Ovary (tissue), 7 donors: ENCODE measurements at regions not wholly inside any gene's neighbourhood (a gene's known extent, or its start where the extent isn't known, plus 50 kb on each side); places are given as distances from the start of the nearest gene placed in this dataset.
A peak's percentile ranks its signal among the peaks of the same experiment; 100 is the strongest.

ENCODE experiments used
- DNase-seq, 5 donors: peaks; one replicate each; pipeline ENCODE4 v3.0.0-alpha.2; 2019 to 2020
- H3K27ac ChIP-seq, 2 donors: fragments of 200-600 bp; one replicate each; pipeline versions ENCODE4 v1.5.1 to v1.8.0; 2019 to 2022
- H3K27me3 ChIP-seq: fragments of 200-600 bp; one replicate; pipeline ENCODE4 v1.8.0; 2022
- H3K36me3 ChIP-seq: fragments of 200-600 bp; sonication (generic); one replicate; pipeline ENCODE4 v1.5.1; 2019
- H3K4me1 ChIP-seq: one replicate; pipeline ENCODE4 v1.8.1; 2013; ENCODE audit warnings: mild to moderate bottlenecking, moderate library complexity; ENCODE audit not compliant: insufficient read depth
- H3K4me3 ChIP-seq: fragments of 200-600 bp; sonication (generic); one replicate; pipeline ENCODE4 v1.5.1; 2017
- H3K9me3 ChIP-seq, 2 donors: fragments of 200-600 bp in 1 of 2; sonication (generic) in 1 of 2; one replicate each; pipeline versions ENCODE4 v1.5.1 to v1.8.1; 2013 to 2019; ENCODE audit warnings: mild to moderate bottlenecking in 1 of 2, moderate library complexity in 1 of 2
- EP300 ChIP-seq: sonication (generic); formaldehyde crosslinking; IDR thresholded peaks from one replicate; pipeline ENCODE4 v1.6.1; 2017; ENCODE audit warnings: antibody characterized with exemption
- POLR2A ChIP-seq: fragments of 450-650 bp; IDR thresholded peaks from one replicate; pipeline ENCODE4 v1.6.1; 2017; ENCODE audit warnings: antibody characterized with exemption, mild to moderate bottlenecking, moderate library complexity
- WGBS, 3 donors: extraction: QIAGEN DNeasy Blood & Tissue Kit in 1 of 3; methylation state at CpG; one replicate each; pipeline versions ENCODE4 v1.1.5 to v1.1.7; 2013 to 2017; 5-methylcytosine and 5-hydroxymethylcytosine counted together
- intact Hi-C, 4 donors: fragments of 100-400 bp; cut with DNase I; formaldehyde crosslinking; loops; one replicate each; pipeline versions ENCODE4 v1.11.0 to v1.15.1; 2022 to 2023
- TF ChIP-seq, protein P1 (sequence below), 3 donors: fragments of 450-650 bp in 2 of 3; fragments of 200-600 bp in 1 of 3; IDR thresholded peaks; one replicate each; pipeline versions ENCODE4 v1.5.1 to v1.8.0; 2016 to 2022; ENCODE audit warnings: antibody characterized with exemption in 3 of 3, mild to moderate bottlenecking in 1 of 3
- donor health status: DM: no; HTN: no; CAD: no; lungs with moderate emphysema.
- donor health status: DM: no; HTN: no; CAD: no.
- donor health status: Bipolar disorder and iron deficiency.
- donor health status: DM: no; HTN: no; CAD: no.
- donor health status: DM: yes; HTN: yes; CAD: no.

DNA sequence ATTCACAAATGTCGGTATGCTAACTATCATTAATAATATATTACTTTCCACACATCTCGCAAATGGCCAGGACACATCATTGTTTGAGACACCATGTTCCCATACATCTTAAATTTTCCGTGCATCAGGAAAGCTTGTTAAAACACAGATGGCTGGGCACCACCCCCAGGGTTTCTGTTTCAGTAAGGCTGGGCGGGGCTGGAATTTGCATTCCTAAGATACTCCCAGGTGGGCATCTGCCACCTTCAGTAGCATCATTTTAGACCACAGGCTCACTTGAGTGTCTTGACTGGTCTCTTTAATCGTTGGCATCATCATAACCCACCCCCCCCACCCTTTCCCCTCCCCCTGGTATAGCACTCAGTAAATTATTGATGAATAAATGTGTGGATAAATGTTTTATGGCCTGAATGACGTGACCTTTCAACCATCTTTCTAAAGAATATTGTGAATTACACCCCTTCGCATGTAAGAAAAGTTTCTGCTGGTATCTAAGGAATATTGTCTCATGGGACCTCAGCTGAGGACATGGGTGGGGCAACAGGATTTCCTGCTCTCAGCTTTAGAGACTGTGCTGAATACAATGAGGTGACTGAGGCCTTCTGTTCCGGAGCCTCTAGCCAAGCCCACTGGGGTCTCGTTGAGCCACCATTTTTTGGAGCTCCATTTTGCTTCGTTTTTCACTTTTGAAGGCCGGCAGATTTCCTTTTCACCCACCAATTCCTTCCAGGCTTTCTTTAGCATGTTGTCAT lies 124.1 kb upstream of the NEDD9 start:
- no peaks in the 10 kb centered on the region for H3K27me3 ChIP-seq
- no peak overlapping the region for H3K4me3 ChIP-seq
- no peak for DNase-seq
- H3K4me1 ChIP-seq: peaks cover 4% of the 10 kb centered on the region
- intact Hi-C loops: no loop called here
- H3K36me3 ChIP-seq: no peaks in the 10 kb centered on the region
- no peak overlapping the region for H3K27ac ChIP-seq
- no peaks in the 10 kb centered on the region for H3K9me3 ChIP-seq
- TF ChIP-seq, protein P1, sequence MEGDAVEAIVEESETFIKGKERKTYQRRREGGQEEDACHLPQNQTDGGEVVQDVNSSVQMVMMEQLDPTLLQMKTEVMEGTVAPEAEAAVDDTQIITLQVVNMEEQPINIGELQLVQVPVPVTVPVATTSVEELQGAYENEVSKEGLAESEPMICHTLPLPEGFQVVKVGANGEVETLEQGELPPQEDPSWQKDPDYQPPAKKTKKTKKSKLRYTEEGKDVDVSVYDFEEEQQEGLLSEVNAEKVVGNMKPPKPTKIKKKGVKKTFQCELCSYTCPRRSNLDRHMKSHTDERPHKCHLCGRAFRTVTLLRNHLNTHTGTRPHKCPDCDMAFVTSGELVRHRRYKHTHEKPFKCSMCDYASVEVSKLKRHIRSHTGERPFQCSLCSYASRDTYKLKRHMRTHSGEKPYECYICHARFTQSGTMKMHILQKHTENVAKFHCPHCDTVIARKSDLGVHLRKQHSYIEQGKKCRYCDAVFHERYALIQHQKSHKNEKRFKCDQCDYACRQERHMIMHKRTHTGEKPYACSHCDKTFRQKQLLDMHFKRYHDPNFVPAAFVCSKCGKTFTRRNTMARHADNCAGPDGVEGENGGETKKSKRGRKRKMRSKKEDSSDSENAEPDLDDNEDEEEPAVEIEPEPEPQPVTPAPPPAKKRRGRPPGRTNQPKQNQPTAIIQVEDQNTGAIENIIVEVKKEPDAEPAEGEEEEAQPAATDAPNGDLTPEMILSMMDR (IDR thresholded peaks at IDR 0.05): no peak
- no peak for TF ChIP-seq POLR2A
- no peak for TF ChIP-seq EP300
- 86 to 90% (median 87%) methylated on average over 11 of the region's 11 CpGs for WGBS, 3 donors

DNA sequence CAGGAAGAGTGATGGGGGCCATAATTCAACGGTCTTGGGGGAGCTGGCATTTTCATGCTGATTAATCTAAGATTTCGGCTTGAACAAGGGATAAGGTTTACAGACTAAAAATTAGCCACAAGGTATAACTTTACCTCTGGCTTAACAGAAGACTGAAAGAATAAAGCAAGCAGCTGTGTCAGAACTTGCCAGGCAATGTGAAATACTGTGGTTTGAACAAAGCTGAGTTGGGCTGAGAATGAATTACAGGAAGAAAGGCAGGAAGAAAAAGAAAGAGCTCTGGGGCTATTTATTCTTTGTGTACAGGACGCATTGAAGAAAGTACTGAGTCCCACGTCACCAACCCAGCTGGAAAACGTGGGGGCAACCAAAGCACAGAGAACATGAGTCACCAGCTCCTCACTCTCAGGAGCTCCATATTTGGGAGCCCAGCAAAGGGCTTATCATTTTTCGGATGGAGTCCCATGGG lies 121.5 kb upstream of the NEDD9 start:
- Histone ChIP-seq H3K36me3 (no peaks in the 10 kb centered on the region), H3K4me3 (no peak overlapping the region), H3K9me3 (no peaks in the 10 kb centered on the region), H3K27ac (no peak overlapping the region), H3K4me1 (peaks cover 4% of the 10 kb centered on the region), H3K27me3 (no peaks in the 10 kb centered on the region)
- TF ChIP-seq, protein P1 (IDR thresholded peaks at IDR 0.05): no peak
- TF ChIP-seq EP300: no peak
- no peak for TF ChIP-seq POLR2A
- WGBS, 3 donors: 34 to 43% (median 41%) methylated on average over 6 of the region's 6 CpGs
- intact Hi-C loops: no loop called here
- peak in 2 of 5 donors; percentile 16 to 60 for DNase-seq

DNA sequence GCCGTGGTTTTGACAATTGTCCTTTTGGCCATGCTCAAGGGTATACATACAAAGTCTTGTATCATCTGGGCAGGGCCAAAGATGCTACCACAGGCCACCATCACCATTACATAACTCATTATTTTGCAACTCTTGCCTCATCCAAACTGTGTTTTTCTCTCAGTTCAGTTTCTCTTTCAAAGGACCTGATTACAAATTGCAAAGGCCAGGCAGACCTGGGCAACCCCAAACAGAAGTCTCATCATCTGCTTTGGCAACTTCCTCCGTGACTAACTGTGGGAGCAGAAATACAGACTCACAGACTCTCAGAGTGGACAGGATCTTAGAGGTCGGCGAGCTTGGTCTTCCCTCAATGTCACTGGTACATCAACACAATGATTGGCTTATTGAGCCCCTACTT lies 117.8 kb upstream of the NEDD9 start:
- intact Hi-C loops: no loop called here
- no peaks in the 10 kb centered on the region for H3K27me3 ChIP-seq
- no peak overlapping the region for H3K4me3 ChIP-seq
- H3K9me3 ChIP-seq: no peaks in the 10 kb centered on the region
- no peak for DNase-seq
- TF ChIP-seq, protein P1 (IDR thresholded peaks at IDR 0.05): no peak
- TF ChIP-seq POLR2A: no peak
- no peak for TF ChIP-seq EP300
- H3K36me3 ChIP-seq: no peaks in the 10 kb centered on the region
- H3K27ac ChIP-seq: no peak overlapping the region
- H3K4me1 ChIP-seq: peaks cover 4% of the 10 kb centered on the region
- 95 to 98% (median 95%) methylated on average over 4 of the region's 4 CpGs for WGBS, 3 donors

DNA sequence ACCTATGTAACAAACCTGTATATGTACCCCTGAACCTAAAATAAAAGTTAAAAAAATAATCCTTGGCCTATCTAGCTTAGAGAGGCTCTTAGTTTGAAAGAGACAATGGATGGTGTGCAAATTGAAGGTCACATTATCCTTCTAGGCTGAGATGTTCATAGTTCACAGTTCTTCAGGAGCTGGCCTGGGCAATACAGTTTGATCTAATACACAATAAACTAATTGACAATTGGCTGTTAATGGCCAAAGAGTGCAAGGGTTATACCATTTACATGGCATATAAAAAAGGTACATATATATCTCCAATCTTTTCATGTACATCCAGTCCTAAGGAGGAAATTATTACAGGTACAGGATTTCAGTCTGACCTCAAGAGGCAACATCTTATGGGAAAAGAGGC lies 117.4 kb upstream of the NEDD9 start:
- Histone ChIP-seq H3K4me1 (peaks cover 4% of the 10 kb centered on the region), H3K27me3 (no peaks in the 10 kb centered on the region), H3K27ac (no peak overlapping the region), H3K9me3 (no peaks in the 10 kb centered on the region), H3K36me3 (no peaks in the 10 kb centered on the region), H3K4me3 (no peak overlapping the region)
- no peak for DNase-seq
- intact Hi-C loops: no loop called here
- no peak for TF ChIP-seq EP300
- TF ChIP-seq POLR2A: no peak
- TF ChIP-seq, protein P1 (IDR thresholded peaks at IDR 0.05): no peak
